GM19328 (cell line): ENCODE measurements at regions not wholly inside any gene's neighbourhood (a gene's known extent, or its start where the extent isn't known, plus 50 kb on each side); places are given as distances from the start of the nearest gene placed in this dataset.

Experiments used
- ATAC-seq: cut with Tn5 transposase; IDR thresholded peaks from one replicate; pipeline ENCODE4 v1.9.1; 2021; ENCODE audit warnings: mild to moderate bottlenecking, moderate library complexity; ENCODE audit not compliant: unreplicated experiment

DNA sequence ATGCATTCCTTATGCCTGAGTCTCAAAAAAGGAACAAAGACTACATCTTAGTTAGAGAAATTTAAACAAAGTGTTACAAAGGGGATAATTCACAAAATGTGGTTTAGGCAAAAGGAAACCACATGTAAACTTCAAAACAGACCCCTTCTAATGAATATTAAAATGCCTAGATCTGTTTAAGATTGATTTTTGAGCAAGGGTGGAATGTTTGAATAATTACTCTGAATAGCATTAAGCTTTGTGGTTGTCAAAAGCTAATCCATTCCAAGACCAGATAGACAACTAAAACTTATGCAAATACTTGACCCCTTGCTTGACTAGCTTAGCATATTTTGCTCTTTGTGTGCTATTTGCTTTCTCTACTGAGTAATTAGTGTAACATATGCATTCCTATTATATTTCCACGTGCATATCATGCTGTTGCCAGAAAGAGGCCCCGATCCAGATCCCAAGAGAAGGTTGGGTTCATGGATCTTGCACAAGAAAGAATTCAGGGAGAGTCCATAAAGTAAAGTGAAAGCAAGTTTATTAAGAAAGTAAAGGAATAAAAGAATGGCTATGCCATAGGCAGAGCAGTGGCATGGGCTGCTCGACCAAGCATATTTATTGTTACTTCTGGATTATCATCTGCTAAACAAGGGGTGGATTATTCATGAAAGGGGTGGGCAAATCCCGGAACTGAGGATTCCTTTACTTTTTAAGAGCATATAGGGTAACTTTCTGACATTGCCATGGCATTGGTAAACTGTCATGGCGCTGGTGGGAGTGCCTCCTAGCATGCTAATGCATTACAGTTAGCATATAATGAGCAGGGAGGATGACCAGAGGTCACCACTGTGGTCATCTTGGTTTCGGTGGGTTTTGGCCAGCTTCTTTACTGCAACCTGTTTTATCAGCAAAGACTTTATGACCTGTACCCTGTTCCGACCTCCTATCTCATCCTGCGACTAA, 1193.4 kb upstream of the EYS start:
- ATAC-seq: no peak

DNA sequence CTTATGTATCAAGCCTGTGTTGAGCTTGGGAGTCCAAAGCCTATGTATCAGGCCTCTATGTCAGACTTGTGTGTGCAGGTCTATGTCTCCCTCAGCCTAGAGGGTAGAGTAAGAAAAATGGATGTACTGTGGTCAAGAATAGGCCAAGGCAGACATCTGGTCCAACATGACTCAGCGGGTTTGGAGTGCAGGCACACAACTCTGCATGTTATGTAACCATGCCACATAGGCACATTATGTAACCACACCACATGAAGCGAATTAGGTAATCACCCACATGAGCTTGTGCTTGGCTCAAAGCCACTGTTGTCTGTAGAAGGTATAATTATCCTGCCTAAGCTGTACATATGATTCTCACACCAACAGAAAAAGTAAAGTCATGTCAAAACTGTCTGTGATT, 1190.5 kb upstream of the EYS start:
- no peak for ATAC-seq

DNA sequence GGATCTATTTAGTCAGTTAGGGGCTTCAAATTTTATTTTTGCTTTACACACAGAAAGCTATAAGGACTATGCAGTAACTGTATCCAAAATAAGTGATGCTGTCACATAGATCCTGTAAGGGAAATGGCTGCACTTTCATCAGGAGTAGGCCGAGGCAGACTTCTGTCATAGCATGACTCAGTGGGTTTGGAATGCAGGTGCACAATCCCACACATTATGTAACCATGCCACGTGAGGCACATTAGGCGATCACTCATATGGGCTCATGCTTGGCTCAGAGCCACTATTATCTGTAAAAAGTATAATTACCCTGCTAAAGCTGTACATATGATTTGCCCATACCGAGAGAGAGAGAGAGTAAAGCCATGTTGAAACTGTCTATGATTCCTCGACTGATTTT, 1189.4 kb upstream of the EYS start:
- ATAC-seq: no peak

DNA sequence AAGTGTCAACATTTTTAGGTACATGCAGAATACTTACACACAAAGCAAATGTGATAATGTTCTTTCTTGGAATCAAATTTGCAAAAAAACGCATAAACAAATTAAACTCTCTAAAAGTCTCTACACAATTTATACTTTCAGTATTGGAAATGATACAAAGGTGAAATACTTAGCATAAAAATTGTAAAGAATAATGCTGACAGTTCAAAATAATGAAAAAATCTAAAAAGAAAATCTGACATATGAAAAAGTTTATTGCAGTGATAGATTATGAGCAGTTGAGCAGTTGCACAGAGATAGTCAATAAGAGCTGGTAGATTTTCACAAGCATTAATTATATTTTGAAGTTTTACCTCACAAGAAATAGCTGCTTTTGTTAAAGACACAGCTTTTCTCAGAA, 1176.4 kb upstream of the EYS start:
- ATAC-seq: no peak

DNA sequence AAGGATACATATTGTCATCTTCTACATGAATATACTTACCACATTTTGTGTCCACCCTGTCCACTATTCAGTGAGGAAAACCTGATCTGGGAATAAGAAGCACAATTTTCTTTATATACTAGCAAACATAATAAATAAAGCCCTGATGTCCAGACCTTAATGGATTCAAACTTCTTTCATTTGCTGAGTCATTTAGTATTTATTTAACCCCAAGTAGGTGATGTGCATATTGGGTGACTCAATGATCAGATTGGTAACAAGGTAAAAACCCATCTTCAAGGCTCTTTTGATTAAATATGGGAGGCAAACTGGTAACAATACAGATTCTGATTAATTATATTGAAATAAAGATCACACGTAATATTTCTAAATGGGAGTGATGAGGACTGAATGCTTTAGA, 1159.8 kb upstream of the EYS start:
- no peak for ATAC-seq

DNA sequence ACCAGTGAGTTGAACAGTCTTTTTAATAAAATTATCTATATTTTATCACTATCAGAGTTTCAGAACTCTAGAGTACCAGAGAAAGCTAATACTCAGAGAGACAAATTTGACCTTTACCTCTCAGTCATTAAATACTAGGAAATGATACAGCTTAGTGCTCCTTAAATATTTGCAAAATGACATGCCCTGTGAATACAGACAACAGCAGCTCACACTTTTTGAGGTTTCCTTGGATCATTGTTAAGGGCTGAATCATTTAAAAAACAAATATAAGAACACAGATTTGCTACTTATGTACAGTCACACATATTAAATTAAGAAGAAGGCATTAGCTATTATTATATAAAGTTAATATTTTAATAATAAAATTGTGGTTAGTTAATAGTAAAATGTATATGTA, 1158.7 kb upstream of the EYS start:
- no peak for ATAC-seq

DNA sequence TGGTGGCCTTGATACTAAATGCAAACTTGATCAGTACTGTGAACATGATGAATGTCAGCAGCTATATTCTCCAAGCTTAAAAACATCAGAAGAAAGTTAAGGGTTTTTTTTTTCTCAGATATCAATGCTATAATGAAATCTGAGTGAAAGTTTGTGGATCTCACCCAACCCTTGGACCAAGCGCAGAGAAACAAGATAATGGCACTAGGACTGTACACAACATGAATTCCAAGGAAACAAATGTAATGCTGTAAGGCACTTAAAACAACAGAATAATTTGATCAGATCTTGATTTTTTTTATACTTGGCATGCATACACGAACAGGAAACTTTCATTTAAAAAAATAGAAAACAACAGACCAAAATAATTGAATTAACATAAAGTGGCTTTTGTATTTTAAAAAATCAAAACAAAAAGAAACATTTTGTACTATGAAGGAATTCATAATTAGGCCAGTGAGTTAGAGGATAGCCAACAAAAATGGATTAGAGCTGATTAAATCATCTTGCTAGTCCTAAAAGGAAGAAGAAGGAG, 1154.0 kb upstream of the EYS start:
- ATAC-seq: no peak

DNA sequence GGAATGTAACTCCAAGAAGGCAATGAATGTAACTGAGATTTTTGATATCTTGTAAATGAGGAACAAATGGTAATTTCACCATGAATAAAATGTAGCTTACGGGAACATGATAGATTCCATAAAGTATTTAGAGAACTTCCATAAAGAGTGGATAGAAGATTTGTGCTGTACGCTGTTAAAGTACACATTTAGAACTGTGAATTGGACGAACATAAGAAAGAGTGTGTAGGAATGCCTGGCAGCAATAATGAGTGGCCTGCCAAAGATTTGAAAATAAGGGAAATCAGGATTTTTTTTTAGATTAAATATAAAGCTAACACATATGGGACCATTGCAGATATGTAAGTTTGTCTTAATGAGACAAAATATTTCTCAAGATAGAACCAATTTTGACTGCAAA, 1153.3 kb upstream of the EYS start:
- no peak for ATAC-seq

DNA sequence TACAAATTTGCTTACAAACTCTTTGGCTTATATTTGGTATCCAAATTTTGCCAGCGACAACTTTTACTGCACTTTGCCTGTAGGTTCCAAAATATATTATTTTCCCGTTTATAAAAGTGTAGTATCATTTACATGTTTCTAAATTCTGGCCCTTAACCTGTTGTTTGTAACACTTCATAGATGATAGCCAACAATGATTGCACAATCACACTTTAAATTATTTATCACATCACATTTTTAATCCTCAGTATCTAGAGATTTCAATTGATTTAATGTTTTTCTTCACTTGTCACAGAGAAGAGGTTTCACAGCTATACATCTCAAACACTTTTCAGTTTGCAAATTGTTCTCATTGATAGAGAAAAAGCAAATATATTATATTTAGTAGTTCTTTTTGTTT, 1151.2 kb upstream of the EYS start:
- no peak for ATAC-seq

DNA sequence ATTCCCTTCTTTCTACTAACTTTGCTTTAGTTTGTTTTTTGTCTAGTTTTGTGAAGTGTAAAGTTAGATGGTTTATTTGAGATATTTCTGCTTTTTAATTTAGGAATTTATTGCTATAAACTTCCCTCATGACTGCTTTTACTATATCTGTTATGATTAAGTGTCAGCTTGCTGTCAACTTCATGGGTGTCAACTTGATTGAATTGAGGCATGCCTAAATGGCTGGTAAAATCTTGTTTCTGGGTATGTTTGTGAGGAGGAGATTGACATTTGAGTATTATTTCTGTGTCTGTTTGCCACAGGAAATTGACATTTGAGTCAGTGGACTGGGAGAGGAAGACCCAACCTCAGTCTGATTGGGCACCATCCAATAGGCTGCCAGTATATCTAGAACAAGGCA, 1147.0 kb upstream of the EYS start:
- ATAC-seq: no peak

DNA sequence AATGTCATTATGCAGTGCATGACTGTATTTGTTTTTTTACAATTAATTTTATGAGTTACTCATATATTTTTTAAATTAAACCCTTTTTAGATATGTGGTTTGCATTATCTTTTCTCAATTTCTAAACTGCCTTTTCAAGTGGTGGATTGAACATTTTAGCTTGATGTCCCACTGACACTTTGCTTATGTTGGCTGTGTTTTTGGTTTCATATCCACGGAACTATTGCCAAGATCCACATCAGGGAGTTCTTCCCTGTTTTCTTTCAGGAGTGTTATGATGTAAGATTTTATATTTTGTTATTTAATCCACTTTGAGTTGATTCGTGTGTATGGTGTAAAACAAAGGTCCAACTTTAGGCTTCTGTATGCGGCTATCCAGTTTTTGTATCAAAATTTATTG, 1144.9 kb upstream of the EYS start:
- no peak for ATAC-seq

DNA sequence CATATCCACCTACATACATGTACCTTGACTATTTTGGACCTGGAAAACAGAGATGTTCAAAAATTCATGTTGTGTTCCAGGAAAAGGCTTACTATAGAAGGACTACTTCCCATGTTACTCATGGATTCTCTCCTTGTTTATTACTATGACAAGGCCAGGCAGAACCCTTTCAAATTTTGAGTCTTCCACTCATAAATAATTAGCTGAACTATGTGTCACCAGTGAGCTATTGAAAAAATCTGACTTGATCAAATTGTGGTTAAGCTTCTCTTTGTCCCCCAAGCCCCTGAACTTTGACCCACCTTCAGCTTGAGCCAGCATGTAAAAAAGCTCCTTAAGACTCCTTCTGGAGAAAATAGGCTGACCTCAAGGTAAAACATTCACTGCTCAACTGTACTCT, 1142.8 kb upstream of the EYS start:
- ATAC-seq: no peak

DNA sequence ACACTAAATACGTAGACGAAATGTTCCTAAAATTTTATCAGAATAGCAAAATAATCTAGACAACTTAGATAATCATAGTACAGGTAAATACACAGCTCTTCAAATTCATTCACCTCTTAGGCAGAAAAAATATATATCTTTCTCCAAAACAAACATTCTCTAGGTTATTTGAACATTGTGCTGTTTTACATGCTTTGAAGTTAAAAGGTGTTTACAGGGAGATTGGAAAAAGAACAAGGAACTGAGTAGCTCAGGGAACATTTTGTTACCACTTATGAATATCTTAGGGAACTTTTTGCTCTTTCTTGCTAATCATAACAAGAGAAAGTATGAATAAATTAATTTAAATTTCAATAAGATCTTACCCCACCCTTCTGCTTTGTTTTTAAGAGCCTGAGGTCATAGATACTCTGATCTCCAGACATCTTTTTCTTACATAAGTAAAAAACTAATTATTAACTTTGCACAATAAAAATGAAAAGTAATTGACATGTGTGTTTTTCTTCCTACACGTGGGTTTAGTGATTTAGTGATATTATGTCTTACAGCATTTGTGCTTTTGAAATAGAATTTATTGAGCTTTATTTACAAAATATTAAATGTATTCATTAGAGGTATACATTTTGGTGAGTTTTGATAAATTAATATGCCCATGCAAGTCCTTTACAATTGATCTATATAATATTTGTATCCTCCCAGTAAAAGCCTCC, 1141.4 kb upstream of the EYS start:
- no peak for ATAC-seq

DNA sequence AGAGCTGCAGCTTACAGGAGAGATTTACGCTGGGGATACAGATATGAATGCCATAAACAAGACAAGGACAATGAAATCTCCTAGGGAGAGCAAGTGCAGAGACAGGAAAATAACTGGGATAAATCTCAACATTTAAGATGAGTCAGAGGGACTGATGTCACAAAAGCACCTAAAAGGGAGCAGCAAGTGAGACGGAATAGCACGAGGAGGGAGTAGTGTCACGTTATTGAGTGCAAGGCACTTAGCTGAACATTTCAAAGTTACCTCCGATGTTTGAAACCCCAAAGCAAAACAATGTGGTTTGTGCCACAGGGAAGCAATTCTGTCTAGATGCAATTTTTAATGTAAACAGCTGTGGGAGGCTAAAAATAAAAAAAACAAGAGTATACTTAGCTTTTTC, 1131.7 kb upstream of the EYS start:
- no peak for ATAC-seq

DNA sequence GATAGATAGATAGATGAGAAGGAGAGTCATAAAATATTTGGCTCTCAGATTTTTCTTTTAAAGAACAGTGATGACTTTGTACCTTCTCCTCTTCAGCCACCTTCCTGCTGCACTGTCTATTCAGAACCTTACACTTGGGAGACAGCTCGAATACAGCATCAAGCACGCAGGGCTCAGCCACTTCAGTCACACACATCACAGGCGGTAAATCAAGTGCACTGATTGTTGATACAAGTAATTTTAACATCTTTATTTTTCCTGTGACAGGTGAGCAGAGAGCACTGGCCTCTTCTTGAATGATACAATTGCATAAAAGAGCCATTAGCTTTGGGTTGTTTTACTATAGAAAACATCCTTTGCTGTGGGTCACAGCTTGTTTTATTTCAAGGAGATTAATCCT, 1118.5 kb upstream of the EYS start:
- ATAC-seq: no peak

DNA sequence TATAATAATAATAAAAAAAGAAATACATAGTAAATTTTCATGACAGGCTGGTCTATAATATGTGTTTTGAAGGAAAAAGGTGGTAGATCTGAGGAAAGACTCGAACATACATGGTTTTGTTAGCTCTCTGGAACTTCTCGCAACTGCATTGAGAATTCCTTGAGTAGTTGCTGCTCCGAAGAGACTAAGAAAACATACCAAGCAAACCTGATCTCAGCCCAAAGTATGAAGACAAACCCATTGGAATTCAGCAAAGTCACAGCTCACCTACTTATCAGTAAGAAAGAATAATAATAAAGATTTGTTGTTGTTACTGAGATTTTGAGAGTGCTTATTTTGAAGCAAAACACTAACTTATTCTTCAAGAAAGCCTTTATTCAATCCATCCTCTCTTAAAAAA, 1107.1 kb upstream of the EYS start:
- no peak for ATAC-seq

DNA sequence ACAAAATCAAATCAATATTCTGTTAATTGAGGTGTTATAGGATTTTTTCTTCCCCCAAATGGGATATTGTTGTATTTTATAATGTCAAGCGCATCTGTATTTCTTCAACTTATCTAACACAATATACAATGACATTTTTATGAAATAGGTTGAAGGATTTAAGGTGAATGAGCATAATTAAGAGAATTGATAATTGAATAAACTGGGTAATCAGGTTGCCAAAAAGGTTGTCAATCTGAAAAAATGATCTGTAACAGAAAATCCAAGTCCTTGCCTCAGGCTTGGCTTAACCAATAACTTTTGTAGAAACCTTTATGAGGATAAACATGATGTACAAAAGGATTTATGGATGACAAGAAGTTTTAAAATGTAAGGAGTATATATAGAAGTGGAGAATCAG, 1101.7 kb upstream of the EYS start:
- ATAC-seq: no peak

DNA sequence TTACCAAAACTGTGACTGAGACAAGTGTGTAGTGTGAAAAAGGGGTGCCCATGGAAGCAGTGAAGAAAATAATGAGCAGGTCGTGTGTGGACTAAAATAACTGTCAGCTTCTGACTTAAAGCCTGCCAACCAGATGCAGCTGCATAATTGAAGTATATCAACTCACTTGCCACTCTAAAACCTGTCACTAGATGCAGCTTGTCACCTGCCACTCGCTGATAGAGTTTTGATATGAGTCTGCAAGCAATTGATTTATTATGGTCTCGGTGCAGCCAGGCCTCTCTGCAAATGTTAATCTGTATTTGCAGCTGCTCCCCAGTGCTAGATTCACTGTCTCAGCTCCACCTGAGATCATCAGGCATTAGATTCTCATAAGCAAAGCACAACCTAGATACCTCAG, 1090.0 kb upstream of the EYS start:
- no peak for ATAC-seq

DNA sequence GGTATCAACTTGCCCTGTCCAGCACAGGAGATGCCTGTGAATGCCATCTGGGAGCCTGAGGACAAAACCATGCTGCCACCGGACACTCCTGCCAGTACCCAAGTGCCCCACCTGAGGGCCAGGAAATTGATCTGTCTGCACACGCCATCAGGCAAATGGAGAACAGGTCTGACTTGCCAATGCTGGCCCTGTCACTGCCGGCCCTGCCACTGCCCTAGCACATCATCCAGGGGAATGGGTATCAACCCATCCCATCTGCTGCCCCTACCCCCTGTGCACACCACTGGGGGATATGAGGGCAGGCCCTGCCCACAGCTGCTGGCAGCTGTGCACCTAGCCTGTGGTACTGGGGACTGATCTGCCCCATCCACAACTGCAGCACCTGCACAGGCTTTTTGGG, 1081.6 kb upstream of the EYS start:
- ATAC-seq: no peak

DNA sequence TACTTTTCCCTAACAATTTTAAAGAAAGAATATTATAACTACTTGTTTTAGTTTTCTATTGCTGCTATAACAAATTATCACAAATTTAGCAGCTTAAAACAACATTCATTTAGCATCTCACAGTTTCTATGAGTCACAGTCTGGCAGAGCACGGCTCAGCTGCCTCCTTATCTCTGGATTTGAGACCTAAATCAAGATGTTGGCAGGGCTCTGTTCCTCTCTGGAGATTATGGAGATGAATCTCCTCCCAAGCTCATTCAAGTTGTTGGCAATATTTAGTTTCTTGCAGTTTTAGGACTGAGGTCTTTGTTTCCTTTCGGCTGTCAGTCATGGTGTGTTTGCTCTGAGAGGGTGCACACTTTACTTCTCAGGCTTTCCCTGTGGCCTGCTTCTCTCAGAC, 1065.8 kb upstream of the EYS start:
- ATAC-seq: no peak

DNA sequence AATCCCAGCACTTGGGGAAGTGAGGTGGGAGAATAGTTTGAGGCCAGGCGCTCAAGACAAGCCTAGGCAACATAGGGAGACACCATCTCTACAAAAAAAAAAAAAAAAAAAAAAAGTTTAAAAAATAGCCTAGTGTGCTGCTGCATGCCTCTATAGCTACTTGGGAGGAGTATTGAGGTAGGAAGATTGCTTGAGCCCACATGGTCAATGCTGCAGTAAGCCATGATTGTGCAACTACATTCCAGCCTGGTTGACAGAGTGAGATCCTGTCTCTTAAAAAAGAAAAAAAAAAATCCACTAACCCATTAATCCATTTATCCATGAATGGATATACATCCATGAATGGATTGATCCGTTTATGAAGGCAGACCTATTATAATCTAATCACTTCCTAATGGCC, 1064.6 kb upstream of the EYS start:
- no peak for ATAC-seq

DNA sequence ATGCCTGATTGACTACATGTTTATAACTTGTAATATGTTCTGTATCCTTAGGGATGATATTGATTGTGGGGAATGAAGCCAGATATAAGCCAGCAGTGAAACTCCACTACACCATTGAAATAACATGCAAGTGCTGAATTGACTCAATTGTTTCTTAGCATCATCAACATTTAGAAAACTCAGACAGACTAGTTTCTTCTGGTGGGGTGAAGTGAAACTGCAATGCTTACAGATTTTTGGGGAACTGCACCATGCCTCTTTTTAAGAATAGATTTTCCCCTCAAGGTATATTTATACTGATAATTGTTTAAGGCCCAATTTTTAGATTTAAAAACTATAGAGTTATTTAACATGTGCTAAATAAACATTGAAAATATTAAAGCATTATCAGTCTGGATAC, 1044.6 kb upstream of the EYS start:
- ATAC-seq: no peak
